Fibroblast of lung (primary cell): ENCODE measurements at regions not wholly inside any gene's neighbourhood (a gene's known extent, or its start where the extent isn't known, plus 50 kb on each side); places are given as distances from the start of the nearest gene placed in this dataset.

Experiments
- DNase-seq, 2 donors: peaks; one replicate each; pipeline versions ENCODE4 v3.0.0 to v3.0.0-alpha.2; 2010; ENCODE audit warnings: low read depth in 2 of 2
- H2AFZ ChIP-seq: 2 replicates; pipeline ENCODE4 v1.5.1; 2012; ENCODE audit warnings: low read length, control low read depth, inconsistent platforms
- H3K27ac ChIP-seq: 2 replicates; pipeline ENCODE4 v1.5.1; 2011; ENCODE audit warnings: low read length, control low read depth; ENCODE audit not compliant: insufficient read depth
- H3K27me3 ChIP-seq: 2 replicates; pipeline ENCODE4 v1.5.1; 2011; ENCODE audit warnings: mild to moderate bottlenecking, low read length; ENCODE audit not compliant: control insufficient read depth, insufficient read depth
- H3K36me3 ChIP-seq: 2 replicates; pipeline ENCODE4 v1.5.1; 2011; ENCODE audit warnings: low read length; ENCODE audit not compliant: control insufficient read depth, insufficient read depth
- H3K4me1 ChIP-seq: 2 replicates; pipeline ENCODE4 v1.5.1; 2011; ENCODE audit warnings: low read length; ENCODE audit not compliant: control insufficient read depth, insufficient read depth; ENCODE audit errors: extremely low read depth
- H3K4me2 ChIP-seq: 2 replicates; pipeline ENCODE4 v1.5.1; 2011; ENCODE audit warnings: low read length, control low read depth; ENCODE audit not compliant: insufficient read depth; ENCODE audit errors: extremely low read depth
- H3K4me3 ChIP-seq, 4 experiments: fragments of 200-600 bp in 1 of 4; sonication (generic) in 1 of 4; replicated peaks in 1 of 4; 2 replicates each; pipeline ENCODE4 v1.5.1; 2011 to 2016; ENCODE audit warnings: low read length in 4 of 4, low read depth in 3 of 4, mild to moderate bottlenecking in 3 of 4, control low read depth in 2 of 4, inconsistent platforms in 1 of 4, mixed read lengths in 1 of 4; ENCODE audit not compliant: insufficient read depth in 1 of 4; ENCODE audit errors: control extremely low read depth in 1 of 4
- H3K79me2 ChIP-seq: 2 replicates; pipeline ENCODE4 v1.5.1; 2012; ENCODE audit warnings: mild to moderate bottlenecking, low read length, inconsistent platforms; ENCODE audit not compliant: control insufficient read depth, insufficient read depth
- H3K9ac ChIP-seq: 2 replicates; pipeline ENCODE4 v1.5.1; 2011; ENCODE audit warnings: mild to moderate bottlenecking, low read length, control low read depth; ENCODE audit not compliant: insufficient read depth
- H3K9me3 ChIP-seq: 2 replicates; pipeline ENCODE4 v1.5.1; 2012; ENCODE audit warnings: low read depth, low read length; ENCODE audit not compliant: control insufficient read depth, insufficient read depth
- H4K20me1 ChIP-seq: 2 replicates; pipeline ENCODE4 v1.5.1; 2011; ENCODE audit warnings: low read length; ENCODE audit not compliant: control insufficient read depth, insufficient read depth; ENCODE audit errors: extremely low read depth
- EZH2 ChIP-seq: IDR thresholded peaks from 2 replicates; pipeline ENCODE4 v1.5.1; 2012; ENCODE audit warnings: low read length, control low read depth, mild to moderate bottlenecking; ENCODE audit errors: missing control alignments
- TF ChIP-seq, protein P1 (sequence below), 2 donors: IDR thresholded peaks in 1 of 2; conservative IDR thresholded peaks in 1 of 2; 1 replicate in 1 of 2; 2 replicates in 1 of 2; pipeline ENCODE4 v1.5.1; 2011 to 2012; ENCODE audit warnings: low read length in 2 of 2, control low read depth in 1 of 2, inconsistent platforms in 1 of 2, low read depth in 1 of 2, mild to moderate bottlenecking in 1 of 2

DNA sequence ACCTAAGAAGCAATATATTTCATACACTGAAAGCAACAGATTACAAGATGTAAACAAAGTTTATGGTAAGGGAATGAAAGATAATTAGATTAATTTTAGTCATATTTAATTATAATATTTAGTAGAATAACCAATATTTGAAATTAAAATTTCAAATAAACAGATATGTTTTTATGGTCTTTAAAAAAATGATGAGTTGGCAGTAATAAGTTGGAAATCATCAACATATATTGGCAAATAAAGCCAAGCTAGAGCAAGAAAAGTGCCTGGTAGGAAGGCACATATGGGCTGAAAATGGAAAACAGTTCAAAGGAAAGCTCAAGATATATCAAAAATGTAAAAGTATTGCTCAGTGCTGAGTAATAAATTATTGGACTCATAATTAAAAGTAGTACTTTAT lies 1274.0 kb downstream of the AMY1C start:
- no peak for TF ChIP-seq EZH2
- TF ChIP-seq, protein P1, sequence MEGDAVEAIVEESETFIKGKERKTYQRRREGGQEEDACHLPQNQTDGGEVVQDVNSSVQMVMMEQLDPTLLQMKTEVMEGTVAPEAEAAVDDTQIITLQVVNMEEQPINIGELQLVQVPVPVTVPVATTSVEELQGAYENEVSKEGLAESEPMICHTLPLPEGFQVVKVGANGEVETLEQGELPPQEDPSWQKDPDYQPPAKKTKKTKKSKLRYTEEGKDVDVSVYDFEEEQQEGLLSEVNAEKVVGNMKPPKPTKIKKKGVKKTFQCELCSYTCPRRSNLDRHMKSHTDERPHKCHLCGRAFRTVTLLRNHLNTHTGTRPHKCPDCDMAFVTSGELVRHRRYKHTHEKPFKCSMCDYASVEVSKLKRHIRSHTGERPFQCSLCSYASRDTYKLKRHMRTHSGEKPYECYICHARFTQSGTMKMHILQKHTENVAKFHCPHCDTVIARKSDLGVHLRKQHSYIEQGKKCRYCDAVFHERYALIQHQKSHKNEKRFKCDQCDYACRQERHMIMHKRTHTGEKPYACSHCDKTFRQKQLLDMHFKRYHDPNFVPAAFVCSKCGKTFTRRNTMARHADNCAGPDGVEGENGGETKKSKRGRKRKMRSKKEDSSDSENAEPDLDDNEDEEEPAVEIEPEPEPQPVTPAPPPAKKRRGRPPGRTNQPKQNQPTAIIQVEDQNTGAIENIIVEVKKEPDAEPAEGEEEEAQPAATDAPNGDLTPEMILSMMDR (conservative IDR thresholded peaks at IDR 0.05 in 1 of 2, IDR thresholded peaks at IDR 0.05 in 1 of 2; ENCODE audit: low read depth in 1 of 2, low read length in 2 of 2) = no peak
- Histone ChIP-seq H3K4me1 (no peaks in the 10 kb centered on the region), H3K36me3 (no peaks in the 10 kb centered on the region)

DNA sequence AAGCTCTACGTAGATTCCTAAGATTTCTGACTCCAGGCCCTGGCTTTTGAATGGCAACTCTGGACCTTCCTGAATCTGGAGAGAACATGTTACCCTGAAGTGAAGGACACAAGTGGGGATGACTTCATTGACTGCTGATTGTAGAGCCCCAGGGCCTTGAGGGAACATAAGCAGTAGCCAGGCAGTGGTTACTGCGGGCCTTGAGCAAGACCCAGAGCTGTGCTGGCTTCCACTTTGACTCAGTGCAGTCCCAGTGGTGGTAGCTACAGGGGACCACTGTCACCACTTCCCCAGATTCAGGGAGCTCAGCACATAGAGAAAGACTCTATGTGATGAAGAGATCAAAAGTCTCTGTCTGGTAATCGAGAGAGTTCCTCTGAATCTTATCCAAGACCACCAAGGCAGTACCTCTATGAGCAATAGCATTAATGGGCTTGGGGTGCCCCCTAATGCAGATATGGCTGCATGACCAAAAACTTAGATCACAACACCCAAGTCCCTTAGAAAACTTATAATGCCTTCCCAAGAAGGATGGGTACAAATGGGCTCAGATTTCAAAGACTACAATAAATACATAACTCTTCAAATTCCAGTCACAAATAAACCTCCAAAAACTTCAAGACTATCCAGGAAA lies 1278.3 kb downstream of the AMY1C start:
- no peak overlapping the region for H3K4me2 ChIP-seq
- H4K20me1 ChIP-seq = no peaks in the 10 kb centered on the region
- H3K36me3 ChIP-seq = no peaks in the 10 kb centered on the region
- TF ChIP-seq, protein P1 (conservative IDR thresholded peaks at IDR 0.05 in 1 of 2, IDR thresholded peaks at IDR 0.05 in 1 of 2; ENCODE audit: low read depth in 1 of 2, low read length in 2 of 2) = no peak
- TF ChIP-seq EZH2 = no peak
- H3K79me2 ChIP-seq = no peaks in the 10 kb centered on the region
- no peak overlapping the region for H3K9ac ChIP-seq
- no peaks in the 10 kb centered on the region for H3K27me3 ChIP-seq
- no peaks in the 10 kb centered on the region for H3K4me1 ChIP-seq
- no peak overlapping the region for H2AFZ ChIP-seq
- H3K27ac ChIP-seq = no peak overlapping the region
- no peaks in the 10 kb centered on the region for H3K9me3 ChIP-seq
- no peak overlapping the region for H3K4me3 ChIP-seq
- DNase-seq = no peak

More for the DNA sequence above, 1274.0 kb downstream of the AMY1C start:
- no peak for DNase-seq
- Histone ChIP-seq H3K27me3 (no peaks in the 10 kb centered on the region), H3K9me3 (no peaks in the 10 kb centered on the region), H4K20me1 (no peaks in the 10 kb centered on the region), H3K27ac (no peak overlapping the region), H3K79me2 (no peaks in the 10 kb centered on the region), H3K4me3 (no peak overlapping the region), H3K9ac (no peak overlapping the region), H2AFZ (no peak overlapping the region), H3K4me2 (no peak overlapping the region)

DNA sequence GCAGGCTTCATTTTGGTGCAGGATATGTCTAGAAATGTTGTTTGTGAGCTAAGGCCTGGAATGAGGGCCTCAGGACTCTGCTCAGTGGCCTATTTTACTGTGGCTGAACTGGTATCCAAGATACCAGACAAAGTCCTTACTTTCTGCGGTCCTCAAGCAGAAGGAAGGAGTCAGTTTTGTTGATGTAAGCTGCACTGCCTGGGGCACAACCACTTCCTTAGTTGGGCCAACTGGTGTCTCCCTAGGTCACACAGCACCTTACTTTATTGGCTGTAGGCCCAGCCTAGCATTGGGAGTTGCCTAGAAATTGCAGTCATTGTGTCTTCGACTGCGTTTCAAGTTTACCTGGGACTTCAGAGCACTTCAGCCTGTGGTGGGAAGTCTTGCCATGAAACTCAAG lies 1322.7 kb downstream of the AMY1C start:
- no peaks in the 10 kb centered on the region for H3K79me2 ChIP-seq
- H3K9me3 ChIP-seq = no peaks in the 10 kb centered on the region
- no peak overlapping the region for H3K4me2 ChIP-seq
- no peaks in the 10 kb centered on the region for H3K27me3 ChIP-seq
- no peaks in the 10 kb centered on the region for H4K20me1 ChIP-seq
- DNase-seq = no peak
- no peak for TF ChIP-seq EZH2
- TF ChIP-seq, protein P1 (conservative IDR thresholded peaks at IDR 0.05 in 1 of 2, IDR thresholded peaks at IDR 0.05 in 1 of 2; ENCODE audit: low read depth in 1 of 2, low read length in 2 of 2) = no peak
- no peak overlapping the region for H3K4me3 ChIP-seq
- H3K27ac ChIP-seq = no peak overlapping the region
- H3K36me3 ChIP-seq = no peaks in the 10 kb centered on the region
- H2AFZ ChIP-seq = no peak overlapping the region
- no peak overlapping the region for H3K9ac ChIP-seq
- no peaks in the 10 kb centered on the region for H3K4me1 ChIP-seq
